CD14-positive monocyte (primary cell): ENCODE measurements at regions not wholly inside any gene's neighbourhood (a gene's known extent, or its start where the extent isn't known, plus 50 kb on each side); places are given as distances from the start of the nearest gene placed in this dataset.

ENCODE experiments used
- DNase-seq, 3 donors: peaks; one replicate each; pipeline ENCODE4 v3.0.0-alpha.2; 2011 to 2022
- H2AFZ ChIP-seq: 2 replicates; pipeline ENCODE4 v1.6.0; 2012; ENCODE audit warnings: mild to moderate bottlenecking, low read depth, low read length, inconsistent platforms; ENCODE audit not compliant: insufficient read depth, poor library complexity, severe bottlenecking
- H3K27ac ChIP-seq, 2 donors: 1 replicate in 1 of 2; 2 replicates in 1 of 2; pipeline ENCODE4 v1.5.1; 2012 to 2013; ENCODE audit warnings: low read length in 2 of 2, control low read depth in 1 of 2, inconsistent platforms in 1 of 2, low read depth in 1 of 2, mild to moderate bottlenecking in 1 of 2
- H3K27me3 ChIP-seq, 2 donors: one replicate each; pipeline versions ENCODE4 v1.6.0 to v1.6.1; 2011 to 2013; ENCODE audit warnings: low read length in 2 of 2; ENCODE audit not compliant: control insufficient read depth in 2 of 2, insufficient read depth in 2 of 2
- H3K36me3 ChIP-seq, 2 donors: replicated peaks in 1 of 2; 1 replicate in 1 of 2; 2 replicates in 1 of 2; pipeline versions ENCODE4 v1.5.1 to v1.6.1; 2012 to 2013; ENCODE audit warnings: low read length in 2 of 2, control low read depth in 1 of 2, inconsistent platforms in 1 of 2, mild to moderate bottlenecking in 1 of 2; ENCODE audit not compliant: insufficient read depth in 2 of 2, control insufficient read depth in 1 of 2
- H3K4me1 ChIP-seq, 2 donors: 1 replicate in 1 of 2; 2 replicates in 1 of 2; pipeline versions ENCODE4 v1.5.1 to v1.6.1; 2012 to 2013; ENCODE audit warnings: low read length in 2 of 2, control low read depth in 1 of 2, inconsistent platforms in 1 of 2, mild to moderate bottlenecking in 1 of 2, moderate library complexity in 1 of 2; ENCODE audit not compliant: insufficient read depth in 2 of 2, control insufficient read depth in 1 of 2
- H3K4me2 ChIP-seq: replicated peaks from 2 replicates; pipeline ENCODE3; 2012; ENCODE audit warnings: low read length, moderate library complexity, mild to moderate bottlenecking; ENCODE audit not compliant: poor library complexity, severe bottlenecking; ENCODE audit errors: extremely low read depth
- H3K4me3 ChIP-seq, 3 experiments: fragments of 200-600 bp in 1 of 3; sonication (generic) in 1 of 3; replicated peaks in 1 of 3; 1 replicate in 2 of 3; 2 replicates in 1 of 3; pipeline ENCODE4 v1.5.1; 2011 to 2013; ENCODE audit warnings: low read length in 3 of 3, mild to moderate bottlenecking in 3 of 3, control low read depth in 2 of 3, low read depth in 2 of 3, inconsistent platforms in 1 of 3, moderate library complexity in 1 of 3
- H3K79me2 ChIP-seq: 2 replicates; pipeline ENCODE4 v1.6.0; 2012; ENCODE audit warnings: mild to moderate bottlenecking, control low read depth, inconsistent platforms, low read length, moderate library complexity; ENCODE audit not compliant: insufficient read depth
- H3K9ac ChIP-seq: 2 replicates; pipeline ENCODE4 v1.6.0; 2017; ENCODE audit warnings: low read length, mild to moderate bottlenecking; ENCODE audit not compliant: insufficient read depth, poor library complexity, severe bottlenecking
- H3K9me3 ChIP-seq, 2 donors: replicated peaks in 1 of 2; 1 replicate in 1 of 2; 2 replicates in 1 of 2; pipeline versions ENCODE4 v1.5.1 to v1.6.1; 2012 to 2013; ENCODE audit warnings: low read length in 2 of 2, control low read depth in 1 of 2; ENCODE audit not compliant: control insufficient read depth in 1 of 2, insufficient read depth in 1 of 2
- H4K20me1 ChIP-seq: 2 replicates; pipeline ENCODE4 v1.6.0; 2012; ENCODE audit warnings: mild to moderate bottlenecking, low read length, control low read depth, moderate library complexity; ENCODE audit not compliant: insufficient read depth
- H3K27ac Mint-ChIP-seq, 7 donors: one replicate each; pipeline ENCODE4 v1.8.0; 2020; ENCODE audit warnings: mild to moderate bottlenecking in 7 of 7, mixed read lengths in 7 of 7, moderate library complexity in 6 of 7, inconsistent platforms in 2 of 7
- H3K27me3 Mint-ChIP-seq, 3 donors: one replicate each; pipeline ENCODE4 v1.8.0; 2021 to 2022; ENCODE audit warnings: low read depth in 3 of 3, mild to moderate bottlenecking in 3 of 3, mixed read lengths in 3 of 3, moderate library complexity in 3 of 3, inconsistent platforms in 1 of 3
- H3K36me3 Mint-ChIP-seq, 2 donors: one replicate each; pipeline ENCODE4 v1.8.0; 2020; ENCODE audit warnings: mixed read lengths in 2 of 2, inconsistent platforms in 1 of 2, mild to moderate bottlenecking in 1 of 2
- H3K4me1 Mint-ChIP-seq: one replicate; pipeline ENCODE4 v1.8.0; 2020; ENCODE audit warnings: mild to moderate bottlenecking, mixed read lengths
- H3K4me3 Mint-ChIP-seq, 2 donors: one replicate each; pipeline ENCODE4 v1.8.0; 2020; ENCODE audit warnings: mild to moderate bottlenecking in 2 of 2, mixed read lengths in 2 of 2, moderate library complexity in 1 of 2
- H3K9me3 Mint-ChIP-seq, 7 donors: one replicate each; pipeline ENCODE4 v1.8.0; 2020 to 2022; ENCODE audit warnings: mixed read lengths in 7 of 7, mild to moderate bottlenecking in 6 of 7, moderate library complexity in 6 of 7, inconsistent platforms in 2 of 7
- WGBS: methylation state at CpG from one replicate; pipeline ENCODE4 v1.1.5; 2013; ENCODE audit warnings: missing lambda C conversion rate; ENCODE audit not compliant: insufficient coverage; 5-methylcytosine and 5-hydroxymethylcytosine counted together
- intact Hi-C, 2 donors: fragments of 100-400 bp; cut with micrococcal nuclease; formaldehyde crosslinking; loops; one replicate each; pipeline versions ENCODE4 v1.15.0 to v1.15.1; 2023
- TF ChIP-seq, protein P1 (sequence below): fragments of 200-600 bp; IDR thresholded peaks from one replicate; pipeline ENCODE4 v1.8.0; 2022; ENCODE audit warnings: antibody characterized with exemption, mild to moderate bottlenecking

DNA sequence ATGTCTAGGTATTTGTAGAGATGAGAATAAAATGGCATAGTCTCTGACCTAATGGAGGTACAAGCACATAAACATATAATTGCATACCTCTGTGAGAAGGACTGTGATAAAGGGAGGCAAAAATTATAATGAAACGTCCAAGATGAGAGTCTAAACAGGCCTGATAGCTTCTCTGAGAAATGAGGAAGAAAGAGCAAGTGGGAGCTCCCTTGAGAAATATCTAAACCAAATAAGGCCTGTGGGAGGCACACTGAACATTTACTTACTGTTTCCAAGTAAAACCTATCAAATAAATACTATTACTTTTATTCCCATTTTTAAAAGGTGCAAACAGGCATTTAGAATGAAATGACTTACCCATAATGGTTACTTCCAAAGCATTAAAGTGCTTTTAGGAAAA, 125.6 kb upstream of the PAPPA start:
- H3K36me3 ChIP-seq: no peaks in the 10 kb centered on the region
- Mint-ChIP-seq H3K27ac (no peak overlapping the region), H3K9me3 (peaks cover 0 to 11% (median 6%) of the 10 kb centered on the region in 7 donors), H3K4me3 (no peak overlapping the region), H3K27me3 (no peaks in the 10 kb centered on the region), H3K4me1 (no peaks in the 10 kb centered on the region), H3K36me3 (no peaks in the 10 kb centered on the region)
- no peaks in the 10 kb centered on the region for H3K27me3 ChIP-seq
- H3K9ac ChIP-seq: no peak overlapping the region
- H3K4me3 ChIP-seq: no peak overlapping the region
- no peaks in the 10 kb centered on the region for H4K20me1 ChIP-seq
- no peak overlapping the region for H2AFZ ChIP-seq
- H3K79me2 ChIP-seq: no peaks in the 10 kb centered on the region
- no peaks in the 10 kb centered on the region for H3K4me1 ChIP-seq
- no peak overlapping the region for H3K27ac ChIP-seq
- no CpG with 5 or more reads among the region's 1 CpG for WGBS
- TF ChIP-seq, protein P1, sequence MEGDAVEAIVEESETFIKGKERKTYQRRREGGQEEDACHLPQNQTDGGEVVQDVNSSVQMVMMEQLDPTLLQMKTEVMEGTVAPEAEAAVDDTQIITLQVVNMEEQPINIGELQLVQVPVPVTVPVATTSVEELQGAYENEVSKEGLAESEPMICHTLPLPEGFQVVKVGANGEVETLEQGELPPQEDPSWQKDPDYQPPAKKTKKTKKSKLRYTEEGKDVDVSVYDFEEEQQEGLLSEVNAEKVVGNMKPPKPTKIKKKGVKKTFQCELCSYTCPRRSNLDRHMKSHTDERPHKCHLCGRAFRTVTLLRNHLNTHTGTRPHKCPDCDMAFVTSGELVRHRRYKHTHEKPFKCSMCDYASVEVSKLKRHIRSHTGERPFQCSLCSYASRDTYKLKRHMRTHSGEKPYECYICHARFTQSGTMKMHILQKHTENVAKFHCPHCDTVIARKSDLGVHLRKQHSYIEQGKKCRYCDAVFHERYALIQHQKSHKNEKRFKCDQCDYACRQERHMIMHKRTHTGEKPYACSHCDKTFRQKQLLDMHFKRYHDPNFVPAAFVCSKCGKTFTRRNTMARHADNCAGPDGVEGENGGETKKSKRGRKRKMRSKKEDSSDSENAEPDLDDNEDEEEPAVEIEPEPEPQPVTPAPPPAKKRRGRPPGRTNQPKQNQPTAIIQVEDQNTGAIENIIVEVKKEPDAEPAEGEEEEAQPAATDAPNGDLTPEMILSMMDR: no peak
- no peak overlapping the region for H3K4me2 ChIP-seq
- intact Hi-C loops: no loop called here
- peaks cover 6 to 11% of the 10 kb centered on the region in 2 donors for H3K9me3 ChIP-seq
- no peak for DNase-seq

- Mint-ChIP-seq H3K4me1 (no peaks in the 10 kb centered on the region), H3K27me3 (no peaks in the 10 kb centered on the region), H3K4me3 (no peak overlapping the region), H3K9me3 (peaks cover 0 to 14% (median 8%) of the 10 kb centered on the region in 7 donors), H3K36me3 (no peaks in the 10 kb centered on the region), H3K27ac (no peak overlapping the region)
- no peaks in the 10 kb centered on the region for H3K79me2 ChIP-seq
- peaks cover 3 to 16% of the 10 kb centered on the region in 2 donors for H3K9me3 ChIP-seq
- H3K27ac ChIP-seq: no peak overlapping the region
- intact Hi-C loops: no loop called here
- no peak overlapping the region for H3K9ac ChIP-seq
- no peak overlapping the region for H3K4me3 ChIP-seq
- H2AFZ ChIP-seq: no peak overlapping the region
- no peaks in the 10 kb centered on the region for H3K27me3 ChIP-seq
- no peak for DNase-seq
- TF ChIP-seq, protein P1: no peak
- H3K4me2 ChIP-seq: no peak overlapping the region
- no peaks in the 10 kb centered on the region for H3K36me3 ChIP-seq
- no peaks in the 10 kb centered on the region for H4K20me1 ChIP-seq
- H3K4me1 ChIP-seq: no peaks in the 10 kb centered on the region
These were observed 123.1 kb upstream of the PAPPA start for GRCh38 chr9:116030517-116030916.
